HepG2 (cell line): ENCODE measurements at regions not wholly inside any gene's neighbourhood (a gene's known extent, or its start where the extent isn't known, plus 50 kb on each side); places are given as distances from the start of the nearest gene placed in this dataset.

ENCODE experiments used
- ATAC-seq: fragments of 200-7000 bp; cut with Tn5 transposase; 3 replicates; pipeline ENCODE4 v1.9.1; 2020; ENCODE audit warnings: mild to moderate bottlenecking, moderate library complexity
- BruUV-seq: library from RNA; stranded (reverse); fragments of 400-500 nt; replicated peaks from 2 replicates; lab custom pipeline; 2021; lab: Mats Ljungman, UMichigan
- CTCF ChIA-PET: fragments of 300-600 bp; formaldehyde crosslinking; extraction: SDS; loops from one replicate; lab custom pipeline; 2021; ENCODE audit warnings: low total read pairs, inconsistent platforms, low intra/inter-chr PET ratio; lab: Yijun Ruan, JAX
- POLR2A ChIA-PET: fragments of 350-600 bp; sonication (Branson Sonifier 250); formaldehyde crosslinking; loops from one replicate; lab custom pipeline; 2020; ENCODE audit warnings: antibody characterized with exemption, inconsistent platforms; lab: Yijun Ruan, JAX
- DNase-seq: peaks from one replicate; pipeline ENCODE4 v3.0.0-alpha.2; 2015; ENCODE audit warnings: low spot score
- FAIRE-seq: peaks from 3 replicates; lab custom pipeline; 2011; peaks lifted over from hg19 to GRCh38; lab: Jason Lieb, UNC
- H2AFZ ChIP-seq: one replicate; pipeline ENCODE4 v1.6.1; 2011; ENCODE audit warnings: low read length, inconsistent platforms
- H3K27ac ChIP-seq: fragments of 300-600 bp; 3 replicates; pipeline ENCODE4 v1.8.0; 2011; ENCODE audit warnings: mixed run types, mild to moderate bottlenecking, mixed read lengths, low read length, inconsistent platforms; ENCODE audit not compliant: insufficient read depth; ENCODE audit errors: extremely low read length
- H3K27me3 ChIP-seq, 2 experiments: fragments of 200-600 bp in 1 of 2; 2 replicates in 1 of 2; 3 replicates in 1 of 2; pipeline versions ENCODE4 v1.6.0 to v1.8.0; 2011; ENCODE audit warnings: low read length in 2 of 2, mild to moderate bottlenecking in 2 of 2, moderate library complexity in 2 of 2, inconsistent platforms in 1 of 2; ENCODE audit not compliant: insufficient read depth in 2 of 2, control insufficient read depth in 1 of 2
- H3K36me3 ChIP-seq, 2 experiments: fragments of 200-600 bp in 1 of 2; replicated peaks in 1 of 2; 2 replicates in 1 of 2; 3 replicates in 1 of 2; pipeline versions ENCODE4 v1.5.1 to v1.8.0; 2011; ENCODE audit warnings: low read length in 2 of 2, inconsistent platforms in 1 of 2; ENCODE audit not compliant: insufficient read depth in 2 of 2, control insufficient read depth in 1 of 2
- H3K4me1 ChIP-seq: 2 replicates; pipeline ENCODE4 v1.5.1; 2012; ENCODE audit warnings: low read length, inconsistent platforms; ENCODE audit not compliant: insufficient read depth
- H3K4me2 ChIP-seq: 2 replicates; pipeline ENCODE4 v1.6.0; 2011; ENCODE audit warnings: low read depth, low read length, inconsistent platforms
- H3K4me3 ChIP-seq, 3 experiments: fragments of 200-600 bp in 1 of 3; sonication (generic), shearing (Covaris generic) in 1 of 3; replicated peaks in 1 of 3; 2 replicates each; pipeline ENCODE4 v1.5.1; 2011 to 2016; ENCODE audit warnings: low read length in 3 of 3, inconsistent platforms in 2 of 3, low read depth in 2 of 3, mild to moderate bottlenecking in 2 of 3, control low read depth in 1 of 3, mixed read lengths in 1 of 3; ENCODE audit not compliant: insufficient read depth in 1 of 3
- H3K79me2 ChIP-seq: one replicate; pipeline ENCODE4 v1.6.1; 2011; ENCODE audit warnings: low read length, inconsistent platforms; ENCODE audit not compliant: insufficient read depth
- H3K9ac ChIP-seq: 2 replicates; pipeline ENCODE4 v1.6.0; 2011; ENCODE audit warnings: mild to moderate bottlenecking, low read depth, low read length, inconsistent platforms; ENCODE audit not compliant: insufficient read depth
- H3K9me3 ChIP-seq: 2 replicates; pipeline ENCODE4 v1.5.1; 2012; ENCODE audit warnings: mild to moderate bottlenecking, low read length
- H4K20me1 ChIP-seq: 2 replicates; pipeline ENCODE4 v1.6.0; 2011; ENCODE audit warnings: inconsistent platforms, mild to moderate bottlenecking, low read length, moderate library complexity; ENCODE audit not compliant: insufficient read depth
- ARNT ChIP-seq: fragments of 450-650 bp; IDR thresholded peaks from 2 replicates; pipeline ENCODE4 v1.6.1; 2017
- DMTF1 ChIP-seq: sonication (generic); formaldehyde crosslinking; IDR thresholded peaks from 2 replicates; pipeline ENCODE4 v1.4.0; 2020; ENCODE audit warnings: mild to moderate bottlenecking, missing genetic modification reagents
- FOXA3 ChIP-seq: IDR thresholded peaks from 2 replicates; pipeline ENCODE4 v1.6.1; 2016; ENCODE audit warnings: missing genetic modification reagents, missing compliant biosample characterization
- IRF1 ChIP-seq: sonication (generic); formaldehyde crosslinking; IDR thresholded peaks from 2 replicates; pipeline ENCODE4 v1.4.0; 2020; ENCODE audit warnings: low read depth, mild to moderate bottlenecking, missing genetic modification reagents
- IRX3 ChIP-seq: sonication (generic); formaldehyde crosslinking; IDR thresholded peaks from 2 replicates; pipeline ENCODE4 v1.8.1; 2023; ENCODE audit warnings: mild to moderate bottlenecking, low read depth, missing genetic modification reagents, borderline replicate concordance
- MED13 ChIP-seq: sonication (generic); formaldehyde crosslinking; IDR thresholded peaks from 2 replicates; pipeline ENCODE4 v1.5.0; 2020; ENCODE audit warnings: missing genetic modification reagents
- MYNN ChIP-seq: sonication (generic); formaldehyde crosslinking; IDR thresholded peaks from 2 replicates; pipeline ENCODE4 v1.4.0; 2020; ENCODE audit warnings: mild to moderate bottlenecking, low read depth, missing genetic modification reagents
- NCOA5 ChIP-seq: sonication (generic); formaldehyde crosslinking; IDR thresholded peaks from 2 replicates; pipeline ENCODE4 v1.4.0; 2020; ENCODE audit warnings: missing genetic modification reagents
- RNF2 ChIP-seq: fragments of 450-650 bp; conservative IDR thresholded peaks from 2 replicates; pipeline ENCODE4 v1.6.1; 2016; ENCODE audit warnings: low read depth
- YY1 ChIP-seq: IDR thresholded peaks from 2 replicates; pipeline ENCODE4 v1.6.1; 2011; ENCODE audit warnings: low read length, low read depth, moderate library complexity, mild to moderate bottlenecking; ENCODE audit not compliant: insufficient read depth, insufficient replicate concordance
- ZNF253 ChIP-seq: sonication (generic); formaldehyde crosslinking; IDR thresholded peaks from 2 replicates; pipeline ENCODE4 v1.8.0; 2022; ENCODE audit warnings: mild to moderate bottlenecking, missing genetic modification reagents, borderline replicate concordance
- ZNF263 ChIP-seq: sonication (generic); formaldehyde crosslinking; IDR thresholded peaks from 2 replicates; pipeline ENCODE4 v1.4.0; 2020; ENCODE audit warnings: missing genetic modification reagents
- ZNF780A ChIP-seq: sonication (generic); formaldehyde crosslinking; IDR thresholded peaks from 2 replicates; pipeline ENCODE4 v1.8.0; 2022; ENCODE audit warnings: mild to moderate bottlenecking, missing genetic modification reagents, moderate library complexity
- WGBS: methylation state at CpG from one replicate; pipeline ENCODE4 v1.1.6; 2017; ENCODE audit warnings: low lambda C conversion rate; 5-methylcytosine and 5-hydroxymethylcytosine counted together
- in situ Hi-C: cut with HindIII; loops from 2 replicates; pipeline ENCODE4 v1.10.0; 2017; ENCODE audit warnings: low pct_unique_long_range_greater_than_20kb; ENCODE audit not compliant: extremely low pct_ligation_motif_present
- intact Hi-C: fragments of 100-400 bp; cut with micrococcal nuclease; formaldehyde crosslinking; loops from one replicate; pipeline ENCODE4 v1.10.0; 2022; ENCODE audit not compliant: unreplicated experiment
- TF ChIP-seq, protein P1 (sequence below): sonication (generic); formaldehyde crosslinking; IDR thresholded peaks from 2 replicates; pipeline ENCODE4 v1.8.1; 2023; ENCODE audit warnings: missing genetic modification reagents, mild to moderate bottlenecking, borderline replicate concordance

DNA sequence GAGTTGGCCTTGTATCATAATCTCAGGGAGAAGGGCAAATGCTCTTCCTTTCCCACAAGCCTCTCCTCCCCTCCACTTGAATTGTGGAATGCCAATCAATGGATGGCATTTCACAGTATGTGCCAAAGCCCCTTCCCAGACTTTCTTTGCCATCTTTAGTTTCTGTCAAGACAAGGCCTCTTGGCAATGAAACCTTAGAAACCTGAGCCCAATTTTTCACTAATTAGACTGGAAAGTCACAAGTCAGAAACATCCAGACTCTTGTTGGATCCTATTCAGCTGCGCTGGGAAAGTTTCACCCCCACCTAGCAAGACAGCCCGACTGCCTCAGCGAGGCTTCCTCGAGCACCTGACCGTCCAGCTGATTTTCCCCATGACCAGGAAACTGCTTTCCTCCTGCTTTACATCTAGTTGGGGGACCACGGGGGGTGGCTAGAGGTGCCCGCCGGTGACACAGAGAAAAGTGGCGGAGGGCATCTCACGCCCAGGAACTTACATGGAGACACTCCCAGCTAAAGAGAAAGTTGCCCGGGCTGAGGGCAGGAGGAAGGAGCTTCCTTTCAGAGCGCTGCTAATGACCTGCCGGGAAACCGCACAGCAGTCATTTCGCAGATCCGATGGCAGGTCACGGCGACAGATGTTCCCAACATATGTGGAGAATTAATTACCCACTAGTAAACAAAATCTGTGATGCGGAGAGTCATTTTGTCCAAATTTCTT lies 302.6 kb upstream of the RRP15 start:
- intact Hi-C loops: no loop called here
- ChIA-PET CTCF (no interaction called here), POLR2A (no interaction called here)
- BruUV-seq: no TSS peak
- H3K4me1 ChIP-seq: no peaks in the 10 kb centered on the region
- H2AFZ ChIP-seq: no peak overlapping the region
- no peaks in the 10 kb centered on the region for H3K36me3 ChIP-seq
- in situ Hi-C loops: no loop called here
- DNase-seq: no peak
- no peak overlapping the region for H3K27ac ChIP-seq
- no peaks in the 10 kb centered on the region for H3K9me3 ChIP-seq
- H3K9ac ChIP-seq: no peak overlapping the region
- FAIRE-seq: no peak
- no peak overlapping the region for H3K4me3 ChIP-seq
- no peak for ATAC-seq
- no peaks in the 10 kb centered on the region for H3K27me3 ChIP-seq
- 19% methylated on average over 19 of the region's 19 CpGs for WGBS
- H4K20me1 ChIP-seq: no peaks in the 10 kb centered on the region
- no peaks in the 10 kb centered on the region for H3K79me2 ChIP-seq
- TF ChIP-seq IRX3 (no peak), YY1 (no peak), NCOA5 (no peak), RNF2 (no peak)
- TF ChIP-seq, protein P1, sequence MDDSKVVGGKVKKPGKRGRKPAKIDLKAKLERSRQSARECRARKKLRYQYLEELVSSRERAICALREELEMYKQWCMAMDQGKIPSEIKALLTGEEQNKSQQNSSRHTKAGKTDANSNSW: no peak
- TF ChIP-seq, all 625 proteins: peak for 0
- H3K4me2 ChIP-seq: no peak overlapping the region; the same call in 1 of the 2 replicates

GRCh38 chr1:217983051-217983375 lies 302.1 kb upstream of the RRP15 start:
- H3K36me3 ChIP-seq: no peaks in the 10 kb centered on the region
- no TSS peak for BruUV-seq
- ChIA-PET CTCF (no interaction called here), POLR2A (no interaction called here)
- H3K9me3 ChIP-seq: no peaks in the 10 kb centered on the region
- 23% methylated on average over 4 of the region's 4 CpGs for WGBS
- H3K79me2 ChIP-seq: no peaks in the 10 kb centered on the region
- DNase-seq: no peak
- no peak overlapping the region for H3K27ac ChIP-seq
- TF ChIP-seq FOXA3 (CRISPR knock-in tag) (no peak), MED13 (CRISPR knock-in tag) (no peak), ZNF253 (CRISPR knock-in tag) (no peak), ZNF263 (CRISPR knock-in tag) (0 out of 2 replicates have a peak, but pooled peaks have one; percentile 46), IRF1 (CRISPR knock-in tag) (no peak), ZNF780A (CRISPR knock-in tag) (no peak), MYNN (CRISPR knock-in tag) (no peak), DMTF1 (CRISPR knock-in tag) (no peak), ARNT (no peak)
- TF ChIP-seq, all 625 proteins: peak for 1
- intact Hi-C loops (no loop called here), in situ Hi-C loops (no loop called here)
- Histone ChIP-seq H3K9ac (no peak overlapping the region), H3K4me1 (no peaks in the 10 kb centered on the region), H3K4me3 (no peak overlapping the region), H2AFZ (no peak overlapping the region), H3K27me3 (no peaks in the 10 kb centered on the region), H3K4me2 (no peak overlapping the region), H4K20me1 (no peaks in the 10 kb centered on the region)
- ATAC-seq: no peak
- FAIRE-seq: no peak
